Endothelial cell of umbilical vein (primary cell): ENCODE measurements at regions not wholly inside any gene's neighbourhood (a gene's known extent, or its start where the extent isn't known, plus 50 kb on each side); places are given as distances from the start of the nearest gene placed in this dataset.

ENCODE experiments used
- EZH2 ChIP-seq: IDR thresholded peaks from 2 replicates; pipeline ENCODE4 v1.6.1; 2012; ENCODE audit warnings: borderline replicate concordance, low read depth, mild to moderate bottlenecking, moderate library complexity, low read length, inconsistent platforms; ENCODE audit not compliant: severe bottlenecking
- FOS ChIP-seq: IDR thresholded peaks from 2 replicates; pipeline ENCODE4 v1.6.1; 2011; ENCODE audit warnings: mild to moderate bottlenecking, low read length, moderate library complexity, borderline replicate concordance; ENCODE audit not compliant: insufficient read depth
- JUN ChIP-seq: IDR thresholded peaks from 2 replicates; pipeline ENCODE4 v1.6.1; 2011; ENCODE audit warnings: borderline replicate concordance, low read depth; ENCODE audit not compliant: insufficient read length, insufficient read depth
- MYC ChIP-seq: IDR thresholded peaks from one replicate; pipeline ENCODE4 v1.6.1; 2011; ENCODE audit warnings: mild to moderate bottlenecking, low read depth, low read length
- POLR2A ChIP-seq: IDR thresholded peaks from 2 replicates; pipeline ENCODE4 v1.6.1; 2012; ENCODE audit warnings: low read depth, mild to moderate bottlenecking, control low read depth, low read length
- POLR2AphosphoS5 ChIP-seq: IDR thresholded peaks from 2 replicates; pipeline ENCODE4 v1.6.1; 2012; ENCODE audit warnings: low read depth, mild to moderate bottlenecking, control low read depth, low read length, moderate library complexity; ENCODE audit not compliant: insufficient read depth
- TF ChIP-seq, protein P1 (sequence below): IDR thresholded peaks from 2 replicates; pipeline ENCODE4 v1.6.1; 2011; ENCODE audit not compliant: insufficient read depth, insufficient read length
- TF ChIP-seq, protein P2 (sequence below), 2 donors: IDR thresholded peaks; 1 replicate in 1 of 2; 2 replicates in 1 of 2; pipeline ENCODE4 v1.5.1; 2011; ENCODE audit warnings: low read length in 2 of 2, mild to moderate bottlenecking in 2 of 2, moderate library complexity in 2 of 2, control low read depth in 1 of 2, inconsistent platforms in 1 of 2, low read depth in 1 of 2; ENCODE audit not compliant: insufficient read depth in 1 of 2; ENCODE audit errors: extremely low read depth in 1 of 2

DNA sequence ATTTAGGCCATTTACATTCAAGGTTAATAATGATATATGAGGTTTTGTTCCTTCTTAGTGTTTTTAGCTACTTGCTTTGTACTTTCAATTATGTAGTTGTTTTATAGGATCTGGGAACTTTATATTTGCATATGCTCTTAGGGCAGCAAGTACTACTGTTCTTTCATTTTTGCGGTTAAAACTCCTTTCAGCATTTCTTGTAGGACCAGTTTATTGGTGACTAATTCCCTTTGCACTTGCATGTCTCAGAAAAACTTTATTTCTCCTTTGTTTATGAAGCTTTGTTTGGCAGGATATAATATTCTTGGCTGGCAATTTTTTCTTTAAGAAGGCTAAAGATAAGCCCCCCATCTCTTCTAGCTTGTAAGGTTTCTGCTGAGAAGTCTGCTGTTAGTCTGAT is 131.3 kb upstream of the CDH8 start:
- TF ChIP-seq, protein P1, sequence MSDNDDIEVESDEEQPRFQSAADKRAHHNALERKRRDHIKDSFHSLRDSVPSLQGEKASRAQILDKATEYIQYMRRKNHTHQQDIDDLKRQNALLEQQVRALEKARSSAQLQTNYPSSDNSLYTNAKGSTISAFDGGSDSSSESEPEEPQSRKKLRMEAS: no peak
- TF ChIP-seq, protein P2, sequence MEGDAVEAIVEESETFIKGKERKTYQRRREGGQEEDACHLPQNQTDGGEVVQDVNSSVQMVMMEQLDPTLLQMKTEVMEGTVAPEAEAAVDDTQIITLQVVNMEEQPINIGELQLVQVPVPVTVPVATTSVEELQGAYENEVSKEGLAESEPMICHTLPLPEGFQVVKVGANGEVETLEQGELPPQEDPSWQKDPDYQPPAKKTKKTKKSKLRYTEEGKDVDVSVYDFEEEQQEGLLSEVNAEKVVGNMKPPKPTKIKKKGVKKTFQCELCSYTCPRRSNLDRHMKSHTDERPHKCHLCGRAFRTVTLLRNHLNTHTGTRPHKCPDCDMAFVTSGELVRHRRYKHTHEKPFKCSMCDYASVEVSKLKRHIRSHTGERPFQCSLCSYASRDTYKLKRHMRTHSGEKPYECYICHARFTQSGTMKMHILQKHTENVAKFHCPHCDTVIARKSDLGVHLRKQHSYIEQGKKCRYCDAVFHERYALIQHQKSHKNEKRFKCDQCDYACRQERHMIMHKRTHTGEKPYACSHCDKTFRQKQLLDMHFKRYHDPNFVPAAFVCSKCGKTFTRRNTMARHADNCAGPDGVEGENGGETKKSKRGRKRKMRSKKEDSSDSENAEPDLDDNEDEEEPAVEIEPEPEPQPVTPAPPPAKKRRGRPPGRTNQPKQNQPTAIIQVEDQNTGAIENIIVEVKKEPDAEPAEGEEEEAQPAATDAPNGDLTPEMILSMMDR (IDR thresholded peaks at IDR 0.05; ENCODE audit: extremely low read depth in 1 of 2, insufficient read depth in 1 of 2, low read depth in 1 of 2, low read length in 2 of 2): no peak
- TF ChIP-seq POLR2AphosphoS5 (no peak), EZH2 (no peak), FOS (no peak), POLR2A (no peak), MYC (no peak), JUN (no peak)
